HG03196 (cell line): ENCODE measurements at regions not wholly inside any gene's neighbourhood (a gene's known extent, or its start where the extent isn't known, plus 50 kb on each side); places are given as distances from the start of the nearest gene placed in this dataset.
"Not testable (repeated sequence)": the region's sequence is repeated elsewhere in the genome, so short reads cannot be mapped to it uniquely, and the experiment has no call there.

Source experiments
- ATAC-seq: cut with Tn5 transposase; IDR thresholded peaks from one replicate; pipeline ENCODE4 v1.9.1; 2021; ENCODE audit not compliant: unreplicated experiment

DNA sequence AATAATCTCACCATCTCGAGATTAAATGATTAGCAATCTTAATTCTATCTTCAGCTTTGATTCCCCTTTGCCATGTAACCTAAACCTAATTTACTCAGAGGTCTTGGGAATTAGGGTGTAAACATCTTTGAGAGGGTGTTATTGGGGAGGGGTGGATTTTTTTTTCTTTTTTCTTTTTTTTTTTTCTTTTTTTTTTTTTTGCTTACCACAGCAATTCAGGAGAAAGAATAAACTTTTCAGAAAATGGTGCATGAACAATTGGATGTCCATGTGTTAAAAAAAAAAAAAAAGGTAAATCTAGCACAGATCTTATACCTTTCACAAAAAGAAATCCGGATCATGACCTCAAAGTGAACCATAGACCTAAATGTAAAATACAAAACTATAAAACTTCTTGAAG is 160.8 kb upstream of the FANCL start:
- ATAC-seq, result no peak

GRCh38 chr2:58398406-58398805 is 157.3 kb upstream of the FANCL start:
- no peak for ATAC-seq

GRCh38 chr2:58387701-58388100 is 146.6 kb upstream of the FANCL start:
- no peak for ATAC-seq

DNA sequence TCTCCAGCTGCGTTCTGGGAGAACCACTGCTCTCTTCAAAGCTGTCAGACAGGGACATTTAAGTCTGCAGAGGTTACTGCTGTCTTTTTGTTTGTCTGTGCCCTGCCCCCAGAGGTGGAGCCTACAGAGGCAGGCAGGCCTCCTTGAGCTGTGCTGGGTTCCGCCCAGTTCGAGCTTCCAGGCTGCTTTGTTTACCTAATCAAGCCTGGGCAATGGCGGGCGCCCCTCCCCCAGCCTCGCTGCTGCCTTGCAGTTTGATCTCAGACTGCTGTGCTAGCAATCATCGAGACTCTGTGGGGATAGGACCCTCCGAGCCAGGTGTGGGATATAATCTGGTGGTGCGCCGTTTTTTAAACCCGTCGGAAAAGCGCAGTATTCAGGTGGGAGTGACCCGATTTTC is 145.8 kb upstream of the FANCL start:
- ATAC-seq, result not testable (repeated sequence)

GRCh38 chr2:58378152-58378551 is 137.0 kb upstream of the FANCL start:
- ATAC-seq, result no peak

DNA sequence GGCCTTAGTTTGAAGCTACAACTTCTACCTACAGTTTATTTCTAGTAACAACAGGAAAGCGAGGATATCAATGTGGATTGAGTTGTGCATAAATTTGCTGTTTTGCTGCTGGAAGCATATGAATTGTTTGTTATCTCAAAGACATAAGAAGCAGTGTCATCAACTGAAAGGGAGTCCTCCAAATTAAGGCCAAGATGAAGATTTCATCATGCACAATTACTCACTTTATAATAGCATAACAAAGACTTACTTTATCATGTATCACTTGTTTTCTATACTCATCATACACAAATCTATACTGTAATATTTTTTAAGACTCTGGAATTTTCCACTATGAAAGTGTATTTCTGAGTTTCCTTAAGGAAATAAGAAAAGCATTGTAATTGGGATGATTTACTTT is 136.1 kb upstream of the FANCL start:
- ATAC-seq, result no peak

- no peak for ATAC-seq
Measured at GRCh38 chr2:58376592-58376991, 135.5 kb upstream of the FANCL start.

GRCh38 chr2:58369594-58369993 is 128.5 kb upstream of the FANCL start:
- no peak for ATAC-seq

DNA sequence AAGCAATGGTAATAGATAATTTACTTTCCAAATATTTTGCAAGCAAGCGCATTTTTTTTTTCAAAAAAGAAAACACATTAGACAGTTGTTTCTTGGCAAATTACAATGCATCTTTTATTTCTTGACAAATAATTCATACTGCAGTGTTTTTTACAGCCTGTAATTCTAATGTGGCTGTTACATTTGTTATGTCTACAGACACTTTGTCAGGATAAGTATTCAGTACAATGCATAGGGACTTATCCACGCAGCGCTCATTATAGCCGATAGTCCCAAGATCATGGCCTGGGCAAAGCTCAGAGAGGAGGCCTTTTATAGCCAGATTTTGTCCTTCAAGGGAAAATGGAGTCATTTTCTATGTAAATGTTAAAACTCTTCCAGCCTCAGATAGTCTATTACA is 123.0 kb upstream of the FANCL start:
- no peak for ATAC-seq

GRCh38 chr2:58358026-58358425 is 116.9 kb upstream of the FANCL start:
- no peak for ATAC-seq

GRCh38 chr2:58357521-58357920 is 116.4 kb upstream of the FANCL start:
- no peak for ATAC-seq

DNA sequence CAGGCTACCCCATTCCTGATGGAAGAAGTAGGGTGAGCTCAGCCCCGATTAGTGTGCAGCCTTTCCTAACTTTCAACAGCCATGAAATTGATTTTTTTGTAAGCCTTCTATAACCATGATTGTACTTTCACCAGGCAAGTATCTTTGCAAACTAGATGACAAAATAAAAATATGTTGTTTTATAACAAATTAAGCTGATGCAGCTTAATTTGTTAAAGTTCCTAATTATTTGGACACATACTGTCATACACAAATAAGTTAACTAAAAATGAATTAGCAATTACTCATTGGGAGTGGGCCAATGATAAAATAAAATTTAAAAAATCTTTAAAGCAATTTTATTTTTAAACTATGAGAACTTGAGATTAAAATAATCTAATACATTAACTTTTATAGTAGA is 113.1 kb upstream of the FANCL start:
- no peak for ATAC-seq

- peak; percentile 76 for ATAC-seq
Measured at GRCh38 chr2:58350484-58350883, 109.4 kb upstream of the FANCL start.

GRCh38 chr2:58347810-58348209 is 106.7 kb upstream of the FANCL start:
- no peak for ATAC-seq

- no peak for ATAC-seq
Measured at GRCh38 chr2:58341047-58341446, 99.9 kb upstream of the FANCL start.

- ATAC-seq, result no peak
Measured at GRCh38 chr2:58339548-58340243, 98.6 kb upstream of the FANCL start.

DNA sequence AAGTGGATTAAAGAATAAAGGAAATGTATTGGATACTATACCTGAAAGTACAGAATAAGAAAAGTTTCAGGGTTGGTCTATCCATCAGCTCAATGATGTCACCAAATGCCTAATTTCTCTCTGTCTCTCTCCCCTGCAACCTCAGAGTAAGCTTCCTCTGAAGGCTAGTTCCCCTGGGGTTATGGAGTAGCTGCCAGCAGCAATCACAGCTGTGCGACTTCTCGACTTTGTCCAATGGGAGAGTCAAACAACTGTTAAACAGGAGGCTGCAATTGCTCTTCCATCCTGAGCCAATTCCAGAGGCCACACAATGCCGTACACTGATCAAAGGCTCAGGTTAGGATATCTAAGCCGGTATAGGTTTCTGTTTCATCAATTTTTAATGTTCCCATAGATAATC is 95.3 kb upstream of the FANCL start:
- no peak for ATAC-seq

DNA sequence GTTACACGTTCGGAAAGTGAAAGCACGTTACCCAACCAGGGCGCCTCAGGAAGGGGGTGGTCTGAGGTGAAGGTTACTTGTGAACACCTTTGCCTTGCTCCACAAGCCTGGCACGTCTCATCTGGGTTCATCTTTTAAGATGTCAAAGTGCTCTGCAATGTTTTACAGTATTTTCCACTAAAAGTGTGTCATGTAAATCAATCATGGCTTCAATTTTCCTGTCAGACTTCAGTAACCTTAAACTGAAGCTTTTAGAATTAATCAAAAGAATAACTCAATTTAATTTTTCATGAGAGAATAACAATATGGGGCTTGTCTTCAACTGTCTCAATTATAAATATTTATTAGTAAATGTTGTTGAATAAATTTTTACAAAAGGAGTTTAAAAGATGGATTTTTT is 93.3 kb upstream of the FANCL start:
- ATAC-seq, result no peak

DNA sequence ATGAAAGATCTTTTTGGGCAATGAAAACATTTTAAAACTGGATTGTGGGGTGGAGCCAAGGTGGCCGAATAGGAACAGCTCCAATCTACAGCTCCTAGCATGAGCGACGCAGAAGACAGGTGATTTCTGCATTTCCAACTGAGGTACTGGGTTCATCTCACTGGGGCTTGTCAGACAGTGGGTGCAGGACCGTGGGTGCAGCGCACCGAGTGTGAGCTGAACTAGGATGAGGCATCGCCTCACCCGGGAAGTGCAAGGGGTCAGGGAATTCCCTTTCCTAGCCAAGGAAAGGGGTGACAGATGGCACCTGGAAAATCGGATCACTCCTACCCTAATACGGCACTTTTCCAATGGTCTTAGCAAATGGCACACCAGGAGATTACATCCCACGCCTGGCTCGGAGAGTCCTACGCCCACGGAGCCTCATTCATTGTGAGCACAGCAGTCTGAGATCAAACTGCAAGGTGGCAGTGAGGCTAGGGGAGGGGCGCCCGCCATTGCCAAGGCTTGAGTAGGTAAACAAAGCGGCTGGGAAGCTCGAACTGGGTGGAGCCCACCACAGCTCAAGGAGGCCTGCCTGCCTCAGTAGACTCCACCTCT is 84.3 kb upstream of the FANCL start:
- ATAC-seq, result not testable (repeated sequence)

DNA sequence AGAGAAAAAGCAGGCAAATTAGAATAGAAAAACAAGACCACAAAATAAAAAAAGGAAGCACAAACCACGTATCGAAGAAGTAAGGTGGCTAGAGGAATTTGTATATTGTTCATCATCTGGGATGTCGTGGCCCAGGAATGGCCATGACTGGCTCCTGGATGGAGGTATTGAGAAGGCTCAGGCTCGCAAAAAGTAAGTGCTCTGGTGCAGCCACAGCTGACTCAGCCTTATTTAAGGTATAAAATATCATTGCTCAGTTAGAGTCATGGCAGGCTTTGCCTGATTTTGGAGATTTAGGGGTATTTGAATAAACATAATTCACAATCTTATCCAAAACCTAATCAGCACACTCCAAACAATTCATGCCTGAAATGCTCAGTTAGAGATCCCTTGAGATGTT is 78.4 kb upstream of the FANCL start:
- ATAC-seq, result no peak

GRCh38 chr2:58318949-58319348 is 77.8 kb upstream of the FANCL start:
- not testable (repeated sequence) for ATAC-seq

DNA sequence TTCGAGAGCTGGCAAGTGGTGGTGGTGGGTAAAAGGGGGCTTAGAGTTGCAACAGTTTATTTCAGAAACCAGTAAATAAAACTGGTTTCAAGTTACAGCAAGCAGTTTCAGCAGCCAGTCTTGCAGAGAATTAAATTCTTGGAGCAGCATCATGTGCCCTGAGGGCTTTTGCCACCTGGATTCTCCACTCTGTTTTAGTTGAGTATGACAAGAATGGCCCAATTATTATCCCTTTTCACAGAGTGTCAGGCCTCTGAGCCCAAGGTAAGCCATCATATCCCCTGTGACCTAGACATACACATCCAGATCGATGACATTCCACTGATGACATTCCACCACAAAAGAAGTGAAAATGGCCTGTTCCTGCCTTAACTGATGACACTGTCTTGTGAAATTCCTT is 72.8 kb upstream of the FANCL start:
- no peak for ATAC-seq

GRCh38 chr2:58308435-58308834 is 67.3 kb upstream of the FANCL start:
- ATAC-seq, result no peak
